ENCODE measurements at regions not wholly inside any gene's neighbourhood (a gene's known extent, or its start where the extent isn't known, plus 50 kb on each side); places are given as distances from the start of the nearest gene placed in this dataset.
"Not testable (repeated sequence)": the region's sequence is repeated elsewhere in the genome, so short reads cannot be mapped to it uniquely, and the experiment has no call there.

GRCh38 chr5:2165615-2166305, 283.0 kb upstream of the IRX4 start:
- H3K27ac Mint-ChIP-seq, result no peak overlapping the region
- H3K9me3 Mint-ChIP-seq, result no peaks in the 10 kb centered on the region
- no peak overlapping the region for H3K4me3 Mint-ChIP-seq
- H3K27me3 Mint-ChIP-seq (ENCODE audit: low read depth), result no peaks in the 10 kb centered on the region
- H3K36me3 Mint-ChIP-seq (ENCODE audit: low read depth), result no peaks in the 10 kb centered on the region
- no peaks in the 10 kb centered on the region for H3K4me1 Mint-ChIP-seq (ENCODE audit: low read depth)

DNA sequence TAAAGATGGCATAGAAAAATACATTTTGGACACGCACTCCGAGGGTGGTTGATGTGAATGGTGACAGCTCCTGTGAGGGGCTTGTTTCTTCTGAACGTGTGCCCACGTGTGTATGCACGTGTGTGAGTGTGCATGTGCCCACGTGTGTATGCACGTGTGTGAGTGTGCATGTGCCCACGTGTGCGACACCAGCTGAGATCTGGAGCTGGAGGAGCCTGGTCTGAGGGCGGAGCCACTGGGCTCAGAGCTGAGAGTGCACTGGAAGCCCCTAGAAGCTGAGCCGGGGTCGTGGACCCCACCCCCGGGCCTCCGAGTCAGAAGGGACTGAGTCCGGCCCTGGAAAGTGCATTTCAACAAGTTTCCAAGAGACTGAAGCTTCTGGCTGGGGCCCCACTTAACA, 282.5 kb upstream of the IRX4 start:
- no peaks in the 10 kb centered on the region for H3K9me3 Mint-ChIP-seq
- H3K4me1 Mint-ChIP-seq (ENCODE audit: low read depth), result no peaks in the 10 kb centered on the region
- no peak overlapping the region for H3K27ac Mint-ChIP-seq
- no peaks in the 10 kb centered on the region for H3K36me3 Mint-ChIP-seq (ENCODE audit: low read depth)
- no peak overlapping the region for H3K4me3 Mint-ChIP-seq
- no peaks in the 10 kb centered on the region for H3K27me3 Mint-ChIP-seq (ENCODE audit: low read depth)

DNA sequence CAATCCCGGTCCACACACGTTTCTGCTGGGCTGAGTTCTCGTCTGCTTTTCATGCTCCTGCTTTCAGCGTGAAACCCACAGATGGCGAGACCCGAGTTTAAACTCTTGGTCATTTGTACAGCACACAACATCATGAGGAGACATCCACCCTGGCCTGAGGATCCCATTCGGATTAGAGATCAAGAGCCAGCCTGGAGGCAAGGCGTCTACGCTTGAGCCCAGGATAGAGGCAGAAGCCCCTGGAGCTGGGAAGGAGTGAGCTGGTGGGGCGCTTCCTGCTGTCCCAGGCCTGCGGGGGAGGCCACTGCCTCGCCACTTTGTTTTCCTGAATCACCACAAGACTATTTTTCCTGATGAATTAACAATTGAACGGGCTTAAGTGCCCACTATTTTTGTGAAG, 281.9 kb upstream of the IRX4 start:
- H3K27ac Mint-ChIP-seq, result no peak overlapping the region
- no peaks in the 10 kb centered on the region for H3K4me1 Mint-ChIP-seq (ENCODE audit: low read depth)
- no peaks in the 10 kb centered on the region for H3K9me3 Mint-ChIP-seq
- H3K4me3 Mint-ChIP-seq, result no peak overlapping the region
- H3K36me3 Mint-ChIP-seq (ENCODE audit: low read depth), result no peaks in the 10 kb centered on the region
- no peaks in the 10 kb centered on the region for H3K27me3 Mint-ChIP-seq (ENCODE audit: low read depth)

DNA sequence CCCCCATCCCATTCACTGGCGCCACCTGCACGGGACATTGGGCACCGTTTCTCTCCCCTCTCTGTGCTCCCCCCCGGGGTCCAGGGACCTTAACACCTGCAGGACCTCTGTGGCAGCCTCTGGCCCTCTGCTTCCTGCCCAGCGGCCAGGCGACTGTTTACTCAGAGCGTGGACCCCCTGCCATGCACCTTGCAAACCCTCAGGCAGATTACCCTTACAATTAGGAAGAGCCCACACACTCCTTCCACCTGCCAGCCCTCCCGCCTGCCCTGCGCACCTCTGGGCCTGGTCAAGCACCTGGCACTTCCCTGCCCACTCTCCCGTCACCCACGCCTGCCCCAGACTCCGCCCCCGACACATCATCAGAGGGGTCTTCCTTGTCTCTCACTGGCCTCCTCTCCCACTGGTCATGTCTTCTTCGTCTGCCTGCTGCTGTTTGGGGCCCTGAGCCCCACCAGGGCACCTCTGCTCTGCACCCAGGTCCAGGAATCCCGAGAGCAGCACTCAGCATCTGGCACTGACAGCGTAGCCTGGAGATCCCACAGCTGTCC, 281.3 kb upstream of the IRX4 start:
- Mint-ChIP-seq H3K27ac (no peak overlapping the region), H3K36me3 (ENCODE audit: low read depth) (no peaks in the 10 kb centered on the region), H3K4me3 (no peak overlapping the region), H3K4me1 (ENCODE audit: low read depth) (no peaks in the 10 kb centered on the region), H3K27me3 (ENCODE audit: low read depth) (no peaks in the 10 kb centered on the region), H3K9me3 (no peaks in the 10 kb centered on the region)

GRCh38 chr5:2163060-2163856, 280.5 kb upstream of the IRX4 start:
- no peaks in the 10 kb centered on the region for H3K36me3 Mint-ChIP-seq (ENCODE audit: low read depth)
- H3K27me3 Mint-ChIP-seq (ENCODE audit: low read depth), result no peaks in the 10 kb centered on the region
- no peak overlapping the region for H3K27ac Mint-ChIP-seq
- H3K9me3 Mint-ChIP-seq, result no peaks in the 10 kb centered on the region
- H3K4me1 Mint-ChIP-seq (ENCODE audit: low read depth), result no peaks in the 10 kb centered on the region
- H3K4me3 Mint-ChIP-seq, result no peak overlapping the region

DNA sequence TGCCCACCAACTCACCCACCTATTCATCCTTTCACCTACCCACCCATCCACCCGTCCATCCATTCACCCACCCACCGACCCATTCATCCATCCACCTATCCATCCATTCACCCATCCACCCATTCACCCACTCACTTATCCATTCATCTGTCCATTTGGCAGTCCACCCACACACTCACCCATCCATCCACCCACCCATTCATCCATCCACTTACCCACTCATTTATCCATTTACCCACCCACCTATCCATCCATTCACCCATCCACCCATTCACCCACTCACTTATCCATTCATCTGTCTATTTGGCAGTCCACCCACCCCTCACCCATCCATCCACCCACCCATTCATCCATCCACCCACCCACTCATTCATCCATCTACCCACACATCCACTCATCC, 278.1 kb upstream of the IRX4 start:
- no peak overlapping the region for H3K4me3 Mint-ChIP-seq
- no peaks in the 10 kb centered on the region for H3K9me3 Mint-ChIP-seq
- H3K4me1 Mint-ChIP-seq (ENCODE audit: low read depth), result no peaks in the 10 kb centered on the region
- no peaks in the 10 kb centered on the region for H3K27me3 Mint-ChIP-seq (ENCODE audit: low read depth)
- no peaks in the 10 kb centered on the region for H3K36me3 Mint-ChIP-seq (ENCODE audit: low read depth)
- no peak overlapping the region for H3K27ac Mint-ChIP-seq

GRCh38 chr5:2158767-2159166, 276.0 kb upstream of the IRX4 start:
- Mint-ChIP-seq H3K27me3 (ENCODE audit: low read depth) (no peaks in the 10 kb centered on the region), H3K4me1 (ENCODE audit: low read depth) (no peaks in the 10 kb centered on the region), H3K9me3 (no peaks in the 10 kb centered on the region), H3K36me3 (ENCODE audit: low read depth) (no peaks in the 10 kb centered on the region), H3K27ac (no peak overlapping the region), H3K4me3 (no peak overlapping the region)

DNA sequence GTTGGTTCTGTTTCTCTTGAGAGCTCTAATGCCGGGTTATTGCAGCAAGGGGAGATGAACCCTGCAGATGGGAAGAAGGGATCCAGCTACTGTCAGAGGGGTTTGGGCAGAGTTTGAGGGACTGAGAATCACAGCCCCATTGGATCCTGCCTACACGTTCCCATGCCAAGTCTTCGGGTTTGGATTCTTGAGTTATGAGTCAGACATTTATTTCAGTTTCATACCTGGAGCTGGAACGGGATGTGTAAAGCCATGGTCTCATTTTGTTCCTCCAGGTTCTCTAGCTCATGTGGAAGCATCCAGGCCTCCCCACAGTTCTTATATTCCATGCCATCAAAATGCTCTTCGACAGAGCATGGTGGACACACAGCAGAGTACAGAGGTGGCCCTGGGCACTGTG, 275.4 kb upstream of the IRX4 start:
- Mint-ChIP-seq H3K4me1 (ENCODE audit: low read depth) (no peaks in the 10 kb centered on the region), H3K36me3 (ENCODE audit: low read depth) (no peaks in the 10 kb centered on the region), H3K27ac (no peak overlapping the region), H3K4me3 (no peak overlapping the region), H3K27me3 (ENCODE audit: low read depth) (no peaks in the 10 kb centered on the region), H3K9me3 (no peaks in the 10 kb centered on the region)

- H3K4me1 Mint-ChIP-seq (ENCODE audit: low read depth), result no peaks in the 10 kb centered on the region
- H3K27me3 Mint-ChIP-seq (ENCODE audit: low read depth), result no peaks in the 10 kb centered on the region
- H3K4me3 Mint-ChIP-seq, result no peak overlapping the region
- H3K36me3 Mint-ChIP-seq (ENCODE audit: low read depth), result no peaks in the 10 kb centered on the region
- no peaks in the 10 kb centered on the region for H3K9me3 Mint-ChIP-seq
- H3K27ac Mint-ChIP-seq, result no peak overlapping the region
Measured at GRCh38 chr5:2157372-2157771, 274.6 kb upstream of the IRX4 start.

GRCh38 chr5:2156358-2157059, 273.8 kb upstream of the IRX4 start:
- no peaks in the 10 kb centered on the region for H3K4me1 Mint-ChIP-seq (ENCODE audit: low read depth)
- H3K9me3 Mint-ChIP-seq, result no peaks in the 10 kb centered on the region
- no peaks in the 10 kb centered on the region for H3K36me3 Mint-ChIP-seq (ENCODE audit: low read depth)
- H3K4me3 Mint-ChIP-seq, result no peak overlapping the region
- no peaks in the 10 kb centered on the region for H3K27me3 Mint-ChIP-seq (ENCODE audit: low read depth)
- H3K27ac Mint-ChIP-seq, result no peak overlapping the region

GRCh38 chr5:2155556-2155955, 272.8 kb upstream of the IRX4 start:
- H3K27ac Mint-ChIP-seq, result no peak overlapping the region

GRCh38 chr5:2153802-2154201, 271.1 kb upstream of the IRX4 start:
- H3K4me3 Mint-ChIP-seq, result no peak overlapping the region
- H3K4me1 Mint-ChIP-seq (ENCODE audit: low read depth), result peaks cover 2% of the 10 kb centered on the region
- H3K36me3 Mint-ChIP-seq (ENCODE audit: low read depth), result no peaks in the 10 kb centered on the region
- no peaks in the 10 kb centered on the region for H3K9me3 Mint-ChIP-seq
- no peak overlapping the region for H3K27ac Mint-ChIP-seq
- no peaks in the 10 kb centered on the region for H3K27me3 Mint-ChIP-seq (ENCODE audit: low read depth)

More at GRCh38 chr5:2155556-2155955, 272.8 kb upstream of the IRX4 start:
- peaks cover 2% of the 10 kb centered on the region for H3K4me1 Mint-ChIP-seq (ENCODE audit: low read depth)
- no peaks in the 10 kb centered on the region for H3K36me3 Mint-ChIP-seq (ENCODE audit: low read depth)
- no peaks in the 10 kb centered on the region for H3K27me3 Mint-ChIP-seq (ENCODE audit: low read depth)
- no peak overlapping the region for H3K4me3 Mint-ChIP-seq
- H3K9me3 Mint-ChIP-seq, result no peaks in the 10 kb centered on the region

DNA sequence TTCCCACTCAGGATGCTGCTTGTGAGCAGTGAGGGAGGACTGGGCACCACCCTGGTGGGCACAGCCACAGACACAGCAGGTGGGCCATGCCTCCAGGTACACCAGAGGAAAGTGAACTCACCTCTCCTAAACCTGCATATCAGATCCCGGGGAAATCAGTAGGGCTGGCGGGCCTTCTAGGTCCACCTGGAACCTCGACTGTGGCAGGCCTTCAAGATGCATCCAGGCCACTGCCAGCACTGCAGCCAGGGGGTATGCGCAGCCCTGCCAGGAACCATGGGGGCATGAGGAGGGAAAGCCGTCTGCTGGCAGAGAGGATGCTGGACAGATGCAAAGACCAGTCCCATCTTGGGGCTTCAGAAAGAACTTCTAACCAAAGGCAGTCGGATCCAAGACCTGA, 270.6 kb upstream of the IRX4 start:
- Mint-ChIP-seq H3K4me1 (ENCODE audit: low read depth) (peaks cover 2% of the 10 kb centered on the region), H3K36me3 (ENCODE audit: low read depth) (no peaks in the 10 kb centered on the region), H3K27ac (no peak overlapping the region), H3K9me3 (no peaks in the 10 kb centered on the region), H3K27me3 (ENCODE audit: low read depth) (no peaks in the 10 kb centered on the region), H3K4me3 (no peak overlapping the region)

GRCh38 chr5:2151301-2151888, 268.7 kb upstream of the IRX4 start:
- not testable (repeated sequence) for H3K36me3 Mint-ChIP-seq (ENCODE audit: low read depth); H3K27me3 Mint-ChIP-seq (ENCODE audit: low read depth); H3K4me1 Mint-ChIP-seq (ENCODE audit: low read depth); H3K9me3 Mint-ChIP-seq; H3K4me3 Mint-ChIP-seq; H3K27ac Mint-ChIP-seq

Measured in T-helper 1 cell treated with Interleukin-12 subunit alpha and Interleukin-12 subunit beta and Interleukin-4 antibody, amounts not matched to agents 30 μg/mL and 1 μg/mL, for 36 hours (primary cell).